ENCODE measurements at regions not wholly inside any gene's neighbourhood (a gene's known extent, or its start where the extent isn't known, plus 50 kb on each side); places are given as distances from the start of the nearest gene placed in this dataset.

DNA sequence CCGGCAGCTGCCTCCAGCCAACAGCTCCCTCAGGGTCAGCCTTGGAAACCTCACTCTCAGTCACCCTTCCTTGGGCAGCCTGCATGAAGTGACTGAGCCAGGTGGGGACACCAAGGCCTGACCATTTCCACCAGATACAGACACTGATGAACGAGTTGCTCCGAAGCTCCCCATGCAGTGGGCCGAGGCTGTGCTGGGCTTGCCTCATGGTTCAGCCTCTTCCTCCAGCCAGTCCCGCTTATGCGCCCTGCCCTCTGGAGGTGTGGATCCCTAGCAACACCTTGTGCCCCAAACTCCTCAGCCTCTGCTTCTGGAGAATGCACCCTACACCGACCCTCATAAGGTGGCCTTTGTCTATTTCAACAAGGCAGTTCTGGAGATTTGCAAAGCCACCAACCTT, 236.0 kb downstream of the RRAGC start:
- H3K4me1 Mint-ChIP-seq: no peaks in the 10 kb centered on the region
- ChIA-PET CTCF (no interaction called here), POLR2A (no interaction called here)
- TF ChIP-seq, protein P1, sequence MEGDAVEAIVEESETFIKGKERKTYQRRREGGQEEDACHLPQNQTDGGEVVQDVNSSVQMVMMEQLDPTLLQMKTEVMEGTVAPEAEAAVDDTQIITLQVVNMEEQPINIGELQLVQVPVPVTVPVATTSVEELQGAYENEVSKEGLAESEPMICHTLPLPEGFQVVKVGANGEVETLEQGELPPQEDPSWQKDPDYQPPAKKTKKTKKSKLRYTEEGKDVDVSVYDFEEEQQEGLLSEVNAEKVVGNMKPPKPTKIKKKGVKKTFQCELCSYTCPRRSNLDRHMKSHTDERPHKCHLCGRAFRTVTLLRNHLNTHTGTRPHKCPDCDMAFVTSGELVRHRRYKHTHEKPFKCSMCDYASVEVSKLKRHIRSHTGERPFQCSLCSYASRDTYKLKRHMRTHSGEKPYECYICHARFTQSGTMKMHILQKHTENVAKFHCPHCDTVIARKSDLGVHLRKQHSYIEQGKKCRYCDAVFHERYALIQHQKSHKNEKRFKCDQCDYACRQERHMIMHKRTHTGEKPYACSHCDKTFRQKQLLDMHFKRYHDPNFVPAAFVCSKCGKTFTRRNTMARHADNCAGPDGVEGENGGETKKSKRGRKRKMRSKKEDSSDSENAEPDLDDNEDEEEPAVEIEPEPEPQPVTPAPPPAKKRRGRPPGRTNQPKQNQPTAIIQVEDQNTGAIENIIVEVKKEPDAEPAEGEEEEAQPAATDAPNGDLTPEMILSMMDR (IDR thresholded peaks at IDR 0.05): no peak
- ATAC-seq (ENCODE audit: low read depth): no peak
- H3K4me3 Mint-ChIP-seq: no peak overlapping the region
- H3K9me3 Mint-ChIP-seq: no peaks in the 10 kb centered on the region
- intact Hi-C loops (cut with micrococcal nuclease): no loop called here
- no peaks in the 10 kb centered on the region for H3K27me3 Mint-ChIP-seq
- H3K27ac Mint-ChIP-seq: no peak overlapping the region
- no peak for DNase-seq
- H3K36me3 Mint-ChIP-seq (ENCODE audit: low read depth): no peaks in the 10 kb centered on the region

- no peak overlapping the region for H3K27ac Mint-ChIP-seq
- peaks cover 8% of the 10 kb centered on the region for H3K27me3 Mint-ChIP-seq
- ATAC-seq (ENCODE audit: low read depth) (no peak), DNase-seq (no peak)
- CTCF ChIA-PET: no interaction called here
- POLR2A ChIA-PET: no interaction called here
- TF ChIP-seq, protein P1 (IDR thresholded peaks at IDR 0.05): no peak
- intact Hi-C loops (cut with micrococcal nuclease): no loop called here
- H3K9me3 Mint-ChIP-seq: no peaks in the 10 kb centered on the region
- H3K4me1 Mint-ChIP-seq: no peaks in the 10 kb centered on the region
- H3K4me3 Mint-ChIP-seq: no peak overlapping the region
- no peaks in the 10 kb centered on the region for H3K36me3 Mint-ChIP-seq (ENCODE audit: low read depth)
These were observed 237.4 kb downstream of the RRAGC start for GRCh38 chr1:38622197-38622596.

DNA sequence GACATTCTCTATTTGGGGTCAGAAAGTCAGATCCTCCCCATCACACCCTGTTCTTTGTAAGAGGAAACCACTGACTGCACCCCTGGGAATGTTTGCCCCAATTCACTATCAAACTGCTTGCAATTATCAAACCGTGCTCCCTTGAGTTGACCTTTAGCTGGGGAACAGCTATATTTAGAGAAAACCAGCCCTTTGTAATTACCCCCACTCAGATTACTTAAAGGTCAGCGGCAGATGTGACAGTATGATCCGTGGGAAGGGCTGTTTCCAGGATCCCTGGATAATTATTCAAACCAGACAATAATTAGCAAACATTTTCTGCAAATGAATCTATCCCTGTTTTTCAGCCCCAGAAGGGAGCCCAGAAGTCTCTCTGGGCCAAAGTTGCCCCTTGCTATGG, 242.7 kb downstream of the RRAGC start:
- peaks cover 6% of the 10 kb centered on the region for H3K9me3 Mint-ChIP-seq
- CTCF ChIA-PET: no interaction called here
- DNase-seq: no peak
- peaks cover 21% of the 10 kb centered on the region for H3K27me3 Mint-ChIP-seq
- intact Hi-C loops (cut with micrococcal nuclease): no loop called here
- no peak overlapping the region for H3K27ac Mint-ChIP-seq
- POLR2A ChIA-PET: no interaction called here
- TF ChIP-seq, protein P1 (IDR thresholded peaks at IDR 0.05): no peak
- H3K4me1 Mint-ChIP-seq: no peaks in the 10 kb centered on the region
- H3K4me3 Mint-ChIP-seq: no peak overlapping the region
- H3K36me3 Mint-ChIP-seq (ENCODE audit: low read depth): no peaks in the 10 kb centered on the region
- no peak for ATAC-seq (ENCODE audit: low read depth)

DNA sequence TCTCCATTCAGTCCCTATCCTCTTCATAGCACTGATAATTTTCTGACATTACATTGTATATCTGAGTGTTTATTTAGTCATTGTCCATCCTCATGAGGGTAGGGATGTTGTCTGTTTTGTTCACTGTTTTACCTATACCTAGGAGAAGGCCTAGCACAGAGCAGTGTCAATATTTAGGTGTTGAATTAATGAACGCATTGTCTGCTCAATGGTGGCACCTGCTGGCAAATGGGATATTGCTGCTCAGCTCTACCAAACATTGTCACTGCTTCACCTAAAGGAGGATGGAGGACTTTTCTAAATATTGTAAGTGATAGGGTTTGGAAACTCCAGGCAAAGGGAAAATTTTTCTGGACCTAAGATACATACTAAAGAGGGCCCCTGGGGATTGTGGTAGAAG, 243.9 kb downstream of the RRAGC start:
- H3K4me3 Mint-ChIP-seq: no peak overlapping the region
- H3K27ac Mint-ChIP-seq: no peak overlapping the region
- H3K36me3 Mint-ChIP-seq (ENCODE audit: low read depth): no peaks in the 10 kb centered on the region
- ATAC-seq (ENCODE audit: low read depth): no peak
- CTCF ChIA-PET: no interaction called here
- POLR2A ChIA-PET: no interaction called here
- peaks cover 6% of the 10 kb centered on the region for H3K9me3 Mint-ChIP-seq
- intact Hi-C loops (cut with micrococcal nuclease): no loop called here
- TF ChIP-seq, protein P1 (IDR thresholded peaks at IDR 0.05): no peak
- peaks cover 21% of the 10 kb centered on the region for H3K27me3 Mint-ChIP-seq
- H3K4me1 Mint-ChIP-seq: no peaks in the 10 kb centered on the region
- no peak for DNase-seq

GRCh38 chr1:38614861-38615260, 244.7 kb downstream of the RRAGC start:
- no peaks in the 10 kb centered on the region for H3K4me1 Mint-ChIP-seq
- POLR2A ChIA-PET: no interaction called here

More at GRCh38 chr1:38614861-38615260, 244.7 kb downstream of the RRAGC start:
- Mint-ChIP-seq H3K27ac (no peak overlapping the region), H3K27me3 (peaks cover 22% of the 10 kb centered on the region), H3K9me3 (peaks cover 6% of the 10 kb centered on the region), H3K36me3 (ENCODE audit: low read depth) (no peaks in the 10 kb centered on the region), H3K4me3 (no peak overlapping the region)
- ATAC-seq (ENCODE audit: low read depth) (no peak), DNase-seq (no peak)
- CTCF ChIA-PET: no interaction called here
- TF ChIP-seq, protein P1 (IDR thresholded peaks at IDR 0.05): no peak
- intact Hi-C loops (cut with micrococcal nuclease): no loop called here

Data from activated B cell treated with CpG ODN at 0.5 μM for 24 hours (primary cell).